Activated CD8-positive, alpha-beta memory T cell treated with anti-CD3 and anti-CD28 coated beads, Interleukin-2, amount 10 ng/mL, durations not matched to agents 7 days and 5 days (primary cell): ENCODE measurements at regions not wholly inside any gene's neighbourhood (a gene's known extent, or its start where the extent isn't known, plus 50 kb on each side); places are given as distances from the start of the nearest gene placed in this dataset.
"Not testable (repeated sequence)": the region's sequence is repeated elsewhere in the genome, so short reads cannot be mapped to it uniquely, and the experiment has no call there.

Experiments used
- ATAC-seq: fragments of 150-1000 bp; cut with Tn5 transposase; one replicate; pipeline ENCODE4 v1.10.0; 2021; ENCODE audit warnings: moderate library complexity
- CTCF ChIA-PET: fragments of 350-600 bp; sonication (Branson Sonifier 250); formaldehyde crosslinking; loops from one replicate; lab custom pipeline; 2021; ENCODE audit warnings: antibody characterized with exemption; lab: Charles Lee
- DNase-seq: peaks from one replicate; pipeline ENCODE4 v3.0.0-alpha.2; 2020
- H3K27ac Mint-ChIP-seq: one replicate; pipeline ENCODE4 v1.8.0; 2021; ENCODE audit warnings: mild to moderate bottlenecking, mixed read lengths
- H3K27me3 Mint-ChIP-seq: one replicate; pipeline ENCODE4 v1.8.0; 2021; ENCODE audit warnings: mixed read lengths
- H3K36me3 Mint-ChIP-seq: one replicate; pipeline ENCODE4 v1.8.0; 2021; ENCODE audit warnings: mild to moderate bottlenecking, mixed read lengths
- H3K4me1 Mint-ChIP-seq: one replicate; pipeline ENCODE4 v1.8.0; 2021; ENCODE audit warnings: mixed read lengths
- H3K4me3 Mint-ChIP-seq: one replicate; pipeline ENCODE4 v1.8.0; 2021; ENCODE audit warnings: mild to moderate bottlenecking, moderate library complexity, mixed read lengths
- H3K9me3 Mint-ChIP-seq: one replicate; pipeline ENCODE4 v1.8.0; 2022; ENCODE audit warnings: low read depth, mixed read lengths

- no peak overlapping the region for H3K4me3 Mint-ChIP-seq
- no peaks in the 10 kb centered on the region for H3K36me3 Mint-ChIP-seq
- no peak overlapping the region for H3K27ac Mint-ChIP-seq
- CTCF ChIA-PET = no interaction called here
- no peak for ATAC-seq
- no peaks in the 10 kb centered on the region for H3K27me3 Mint-ChIP-seq
- no peaks in the 10 kb centered on the region for H3K4me1 Mint-ChIP-seq
- no peaks in the 10 kb centered on the region for H3K9me3 Mint-ChIP-seq
- DNase-seq = no peak
These were observed 90.2 kb upstream of the TMTC2 start for GRCh38 chr12:82596483-82596882.

GRCh38 chr12:82600379-82600778, 86.3 kb upstream of the TMTC2 start:
- Mint-ChIP-seq H3K36me3 (no peaks in the 10 kb centered on the region), H3K27ac (no peak overlapping the region), H3K4me3 (no peak overlapping the region), H3K9me3 (no peaks in the 10 kb centered on the region), H3K4me1 (no peaks in the 10 kb centered on the region), H3K27me3 (no peaks in the 10 kb centered on the region)
- CTCF ChIA-PET = no interaction called here
- DNase-seq (no peak), ATAC-seq (no peak)

GRCh38 chr12:82603647-82604046, 83.1 kb upstream of the TMTC2 start:
- H3K27me3 Mint-ChIP-seq, H3K4me3 Mint-ChIP-seq, H3K4me1 Mint-ChIP-seq, CTCF ChIA-PET, H3K27ac Mint-ChIP-seq, DNase-seq, H3K36me3 Mint-ChIP-seq, H3K9me3 Mint-ChIP-seq, ATAC-seq: not testable (repeated sequence)

- Mint-ChIP-seq H3K36me3 (no peaks in the 10 kb centered on the region), H3K27me3 (no peaks in the 10 kb centered on the region), H3K4me3 (no peak overlapping the region), H3K4me1 (no peaks in the 10 kb centered on the region), H3K27ac (no peak overlapping the region), H3K9me3 (no peaks in the 10 kb centered on the region)
- ATAC-seq = no peak
- CTCF ChIA-PET = no interaction called here
- DNase-seq = no peak
These were observed 81.6 kb upstream of the TMTC2 start for GRCh38 chr12:82605115-82605514.

GRCh38 chr12:82608706-82609105, 78.0 kb upstream of the TMTC2 start:
- no peaks in the 10 kb centered on the region for H3K9me3 Mint-ChIP-seq
- no peak overlapping the region for H3K27ac Mint-ChIP-seq
- CTCF ChIA-PET = no interaction called here
- H3K4me3 Mint-ChIP-seq = no peak overlapping the region
- DNase-seq (no peak), ATAC-seq (no peak)
- H3K27me3 Mint-ChIP-seq = no peaks in the 10 kb centered on the region
- H3K36me3 Mint-ChIP-seq = no peaks in the 10 kb centered on the region
- H3K4me1 Mint-ChIP-seq = no peaks in the 10 kb centered on the region

- ATAC-seq = no peak
- H3K36me3 Mint-ChIP-seq = no peaks in the 10 kb centered on the region
- CTCF ChIA-PET = no interaction called here
- H3K27ac Mint-ChIP-seq = no peak overlapping the region
- DNase-seq = no peak
- H3K9me3 Mint-ChIP-seq = no peaks in the 10 kb centered on the region
- no peak overlapping the region for H3K4me3 Mint-ChIP-seq
- H3K27me3 Mint-ChIP-seq = no peaks in the 10 kb centered on the region
- H3K4me1 Mint-ChIP-seq = no peaks in the 10 kb centered on the region
These were observed 77.3 kb upstream of the TMTC2 start for GRCh38 chr12:82609234-82609914.

GRCh38 chr12:82619644-82620043, 67.1 kb upstream of the TMTC2 start:
- H3K27me3 Mint-ChIP-seq = no peaks in the 10 kb centered on the region
- CTCF ChIA-PET = no interaction called here
- H3K27ac Mint-ChIP-seq = no peak overlapping the region
- DNase-seq = no peak
- H3K4me3 Mint-ChIP-seq = no peak overlapping the region
- no peak for ATAC-seq
- H3K36me3 Mint-ChIP-seq = no peaks in the 10 kb centered on the region
- H3K9me3 Mint-ChIP-seq = no peaks in the 10 kb centered on the region
- no peaks in the 10 kb centered on the region for H3K4me1 Mint-ChIP-seq

- no peaks in the 10 kb centered on the region for H3K9me3 Mint-ChIP-seq
- no peaks in the 10 kb centered on the region for H3K36me3 Mint-ChIP-seq
- no peak for ATAC-seq
- DNase-seq = no peak
- no peaks in the 10 kb centered on the region for H3K27me3 Mint-ChIP-seq
- no peak overlapping the region for H3K27ac Mint-ChIP-seq
- CTCF ChIA-PET = no interaction called here
- H3K4me1 Mint-ChIP-seq = no peaks in the 10 kb centered on the region
- H3K4me3 Mint-ChIP-seq = no peak overlapping the region
These were observed 65.8 kb upstream of the TMTC2 start for GRCh38 chr12:82620917-82621316.

GRCh38 chr12:82625523-82625922, 61.2 kb upstream of the TMTC2 start:
- CTCF ChIA-PET = interaction anchor here (0.7 kb wide), 1 partner anchor 15 kb away, joined by 3 read pairs; no protein-coding TSS in a partner anchor
- no peak overlapping the region for H3K4me3 Mint-ChIP-seq
- H3K9me3 Mint-ChIP-seq = no peaks in the 10 kb centered on the region
- no peaks in the 10 kb centered on the region for H3K27me3 Mint-ChIP-seq
- H3K27ac Mint-ChIP-seq = no peak overlapping the region
- H3K4me1 Mint-ChIP-seq = no peaks in the 10 kb centered on the region
- DNase-seq = no peak
- ATAC-seq = no peak
- H3K36me3 Mint-ChIP-seq = no peaks in the 10 kb centered on the region

GRCh38 chr12:82627799-82628198, 58.9 kb upstream of the TMTC2 start:
- Mint-ChIP-seq H3K4me1 (no peaks in the 10 kb centered on the region), H3K27me3 (no peaks in the 10 kb centered on the region), H3K9me3 (no peaks in the 10 kb centered on the region), H3K36me3 (no peaks in the 10 kb centered on the region), H3K4me3 (no peak overlapping the region), H3K27ac (no peak overlapping the region)
- DNase-seq (no peak), ATAC-seq (no peak)
- CTCF ChIA-PET = no interaction called here

- H3K36me3 Mint-ChIP-seq, H3K9me3 Mint-ChIP-seq, ATAC-seq, H3K27ac Mint-ChIP-seq, H3K4me1 Mint-ChIP-seq, DNase-seq, H3K4me3 Mint-ChIP-seq, H3K27me3 Mint-ChIP-seq: not testable (repeated sequence)
- CTCF ChIA-PET = interaction anchor here (0.7 kb wide), 1 partner anchor 51 kb away, joined by 3 read pairs; no protein-coding TSS in a partner anchor
These were observed 52.0 kb upstream of the TMTC2 start for GRCh38 chr12:82634495-82635258.

GRCh38 chr12:82635263-82635662, 51.4 kb upstream of the TMTC2 start:
- Mint-ChIP-seq H3K27me3 (no peaks in the 10 kb centered on the region), H3K27ac (no peak overlapping the region), H3K36me3 (no peaks in the 10 kb centered on the region), H3K4me3 (no peak overlapping the region), H3K9me3 (no peaks in the 10 kb centered on the region), H3K4me1 (no peaks in the 10 kb centered on the region)
- CTCF ChIA-PET = interaction anchor here (0.7 kb wide), 1 partner anchor 50 kb away, joined by 3 read pairs; no protein-coding TSS in a partner anchor
- ATAC-seq (no peak), DNase-seq (no peak)
